ENCODE measurements at regions not wholly inside any gene's neighbourhood (a gene's known extent, or its start where the extent isn't known, plus 50 kb on each side); places are given as distances from the start of the nearest gene placed in this dataset.

DNA sequence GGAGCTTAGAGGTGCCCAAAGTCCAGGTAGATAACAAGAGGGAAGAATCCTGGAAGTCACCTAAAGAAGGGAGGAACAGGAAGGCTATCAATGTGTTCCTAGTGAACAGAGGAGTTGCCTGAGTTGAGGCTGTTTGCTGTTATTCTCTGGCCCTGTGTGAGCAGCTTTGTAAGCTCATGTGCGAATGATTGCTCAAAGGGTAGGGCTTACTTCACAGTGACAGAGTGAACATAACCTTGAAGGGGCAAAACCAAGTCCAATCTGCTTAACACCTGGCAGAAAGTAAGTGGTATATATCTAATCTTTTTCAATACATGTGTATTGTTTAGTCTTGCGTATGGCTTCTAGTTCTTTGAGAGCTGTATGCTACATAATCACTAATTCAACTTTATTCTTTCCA lies 1153.6 kb downstream of the TUSC7 start:
- Histone ChIP-seq H3K9me3 (replicated peaks; ENCODE audit: insufficient read depth, low read length) (no peaks in the 10 kb centered on the region), H3K79me2 (ENCODE audit: low read length) (no peaks in the 10 kb centered on the region), H3K9ac (ENCODE audit: low read length) (no peak overlapping the region), H3K4me2 (ENCODE audit: low read depth, low read length) (no peak overlapping the region), H3K27me3 (replicated peaks; ENCODE audit: insufficient read depth, low read length) (no peaks in the 10 kb centered on the region), H4K20me1 (ENCODE audit: insufficient read depth, low read length) (no peaks in the 10 kb centered on the region), H3K4me3 (ENCODE audit: low read length) (no peak overlapping the region), H3K27ac (ENCODE audit: low read length) (no peak overlapping the region), H3F3A (ENCODE audit: insufficient read depth, low read length) (no peaks in the 10 kb centered on the region), H3K4me1 (ENCODE audit: low read length) (no peaks in the 10 kb centered on the region), H2AFZ (ENCODE audit: low read length) (no peak overlapping the region), H3K36me3 (replicated peaks; ENCODE audit: insufficient read depth, low read length) (no peaks in the 10 kb centered on the region), H3K9me2 (replicated peaks; ENCODE audit: insufficient read depth, low read length) (no peaks in the 10 kb centered on the region)
- DNase-seq: no peak
- TF ChIP-seq, protein P1, sequence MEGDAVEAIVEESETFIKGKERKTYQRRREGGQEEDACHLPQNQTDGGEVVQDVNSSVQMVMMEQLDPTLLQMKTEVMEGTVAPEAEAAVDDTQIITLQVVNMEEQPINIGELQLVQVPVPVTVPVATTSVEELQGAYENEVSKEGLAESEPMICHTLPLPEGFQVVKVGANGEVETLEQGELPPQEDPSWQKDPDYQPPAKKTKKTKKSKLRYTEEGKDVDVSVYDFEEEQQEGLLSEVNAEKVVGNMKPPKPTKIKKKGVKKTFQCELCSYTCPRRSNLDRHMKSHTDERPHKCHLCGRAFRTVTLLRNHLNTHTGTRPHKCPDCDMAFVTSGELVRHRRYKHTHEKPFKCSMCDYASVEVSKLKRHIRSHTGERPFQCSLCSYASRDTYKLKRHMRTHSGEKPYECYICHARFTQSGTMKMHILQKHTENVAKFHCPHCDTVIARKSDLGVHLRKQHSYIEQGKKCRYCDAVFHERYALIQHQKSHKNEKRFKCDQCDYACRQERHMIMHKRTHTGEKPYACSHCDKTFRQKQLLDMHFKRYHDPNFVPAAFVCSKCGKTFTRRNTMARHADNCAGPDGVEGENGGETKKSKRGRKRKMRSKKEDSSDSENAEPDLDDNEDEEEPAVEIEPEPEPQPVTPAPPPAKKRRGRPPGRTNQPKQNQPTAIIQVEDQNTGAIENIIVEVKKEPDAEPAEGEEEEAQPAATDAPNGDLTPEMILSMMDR (IDR thresholded peaks at IDR 0.05; ENCODE audit: low read length): no peak
- TF ChIP-seq EZH2phosphoT487 (IDR thresholded peaks at IDR 0.05; ENCODE audit: low read length) (no peak), EZH2 (optimal IDR thresholded peaks at IDR 0.05; ENCODE audit: low read depth, low read length) (no peak)

DNA sequence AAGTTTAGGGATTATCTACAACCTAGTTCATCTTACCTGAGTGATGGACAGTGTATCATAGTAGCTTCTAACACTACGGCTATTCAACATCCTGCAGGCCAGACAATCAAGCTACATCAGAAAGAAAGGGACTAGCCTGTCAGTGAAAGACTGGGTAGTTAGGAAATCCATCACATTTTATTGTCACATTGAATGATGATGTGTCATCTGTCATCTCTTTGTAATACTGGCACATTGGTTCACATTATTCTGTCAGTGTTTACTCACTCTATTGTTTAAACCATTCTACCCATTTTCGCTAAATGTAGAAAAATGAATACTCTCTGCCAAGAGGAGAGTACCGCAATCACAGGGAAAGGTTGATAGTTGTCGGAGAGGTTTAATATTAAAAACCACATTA lies 1155.8 kb downstream of the TUSC7 start:
- DNase-seq: no peak
- H3F3A ChIP-seq (ENCODE audit: insufficient read depth, low read length): no peaks in the 10 kb centered on the region
- H3K4me3 ChIP-seq (ENCODE audit: low read length): no peak overlapping the region
- no peak overlapping the region for H3K27ac ChIP-seq (ENCODE audit: low read length)
- H3K4me2 ChIP-seq (ENCODE audit: low read depth, low read length): no peak overlapping the region
- no peaks in the 10 kb centered on the region for H3K9me3 ChIP-seq (replicated peaks; ENCODE audit: insufficient read depth, low read length)
- no peak overlapping the region for H2AFZ ChIP-seq (ENCODE audit: low read length)
- H3K27me3 ChIP-seq (replicated peaks; ENCODE audit: insufficient read depth, low read length): no peaks in the 10 kb centered on the region
- H3K9ac ChIP-seq (ENCODE audit: low read length): no peak overlapping the region
- no peaks in the 10 kb centered on the region for H3K79me2 ChIP-seq (ENCODE audit: low read length)
- no peaks in the 10 kb centered on the region for H3K36me3 ChIP-seq (replicated peaks; ENCODE audit: insufficient read depth, low read length)
- no peaks in the 10 kb centered on the region for H3K4me1 ChIP-seq (ENCODE audit: low read length)
- H3K9me2 ChIP-seq (replicated peaks; ENCODE audit: insufficient read depth, low read length): no peaks in the 10 kb centered on the region
- no peaks in the 10 kb centered on the region for H4K20me1 ChIP-seq (ENCODE audit: insufficient read depth, low read length)
- TF ChIP-seq EZH2 (optimal IDR thresholded peaks at IDR 0.05; ENCODE audit: low read depth, low read length) (no peak), EZH2phosphoT487 (IDR thresholded peaks at IDR 0.05; ENCODE audit: low read length) (no peak)
- TF ChIP-seq, protein P1 (IDR thresholded peaks at IDR 0.05; ENCODE audit: low read length): no peak

DNA sequence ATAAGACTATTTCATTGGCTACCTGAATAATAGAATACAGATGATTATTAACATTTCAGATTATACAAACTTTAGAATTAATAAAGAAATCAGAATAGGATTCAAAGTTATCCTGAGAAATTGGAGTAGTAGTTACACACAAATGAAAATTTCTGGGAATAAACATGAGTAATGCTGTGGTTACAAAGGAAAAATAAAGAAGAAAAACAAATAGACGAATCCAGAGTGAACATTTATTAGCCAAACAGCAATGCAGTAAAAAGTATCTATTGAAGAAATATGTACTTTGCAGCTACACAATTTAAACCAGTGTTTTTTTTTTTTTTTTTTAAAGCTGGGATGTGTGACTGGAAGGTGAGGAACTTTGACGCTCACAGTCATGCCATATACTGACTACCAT lies 1159.2 kb downstream of the TUSC7 start:
- no peaks in the 10 kb centered on the region for H3K36me3 ChIP-seq (replicated peaks; ENCODE audit: insufficient read depth, low read length)
- no peak overlapping the region for H3K4me2 ChIP-seq (ENCODE audit: low read depth, low read length)
- TF ChIP-seq, protein P1 (IDR thresholded peaks at IDR 0.05; ENCODE audit: low read length): no peak
- TF ChIP-seq EZH2phosphoT487 (IDR thresholded peaks at IDR 0.05; ENCODE audit: low read length): no peak
- TF ChIP-seq EZH2 (optimal IDR thresholded peaks at IDR 0.05; ENCODE audit: low read depth, low read length): no peak
- H3K79me2 ChIP-seq (ENCODE audit: low read length): no peaks in the 10 kb centered on the region
- no peaks in the 10 kb centered on the region for H3K9me3 ChIP-seq (replicated peaks; ENCODE audit: insufficient read depth, low read length)
- H3K4me3 ChIP-seq (ENCODE audit: low read length): no peak overlapping the region
- no peaks in the 10 kb centered on the region for H3K9me2 ChIP-seq (replicated peaks; ENCODE audit: insufficient read depth, low read length)
- no peaks in the 10 kb centered on the region for H3F3A ChIP-seq (ENCODE audit: insufficient read depth, low read length)
- H4K20me1 ChIP-seq (ENCODE audit: insufficient read depth, low read length): no peaks in the 10 kb centered on the region
- no peak overlapping the region for H3K9ac ChIP-seq (ENCODE audit: low read length)
- no peaks in the 10 kb centered on the region for H3K27me3 ChIP-seq (replicated peaks; ENCODE audit: insufficient read depth, low read length)
- no peaks in the 10 kb centered on the region for H3K4me1 ChIP-seq (ENCODE audit: low read length)
- H2AFZ ChIP-seq (ENCODE audit: low read length): no peak overlapping the region
- no peak overlapping the region for H3K27ac ChIP-seq (ENCODE audit: low read length)
- no peak for DNase-seq

Measured in MM.1S (cell line).